Heart right ventricle (tissue), 16 donors: ENCODE measurements at regions not wholly inside any gene's neighbourhood (a gene's known extent, or its start where the extent isn't known, plus 50 kb on each side); places are given as distances from the start of the nearest gene placed in this dataset.

Experiments
- ATAC-seq, 8 donors: fragments of 200-7000 bp; cut with Tn5 transposase; one replicate each; pipeline ENCODE4 v1.9.1; 2020; ENCODE audit warnings: mild to moderate bottlenecking in 8 of 8, moderate library complexity in 8 of 8, moderate number of reproducible peaks in 1 of 8
- DNase-seq, 2 donors: peaks; one replicate each; pipeline ENCODE4 v3.0.0-alpha.2; 2020
- H3K27ac ChIP-seq, 10 donors: fragments of 200-600 bp; sonication (generic) in 2 of 10; one replicate each; pipeline versions ENCODE4 v1.5.0 to v1.8.0; 2020 to 2022; ENCODE audit warnings: mild to moderate bottlenecking in 3 of 10
- H3K27me3 ChIP-seq, 7 donors: fragments of 200-600 bp; one replicate each; pipeline ENCODE4 v1.8.0; 2021 to 2022; ENCODE audit warnings: mild to moderate bottlenecking in 2 of 7
- H3K36me3 ChIP-seq, 9 donors: fragments of 200-600 bp; sonication (generic) in 1 of 9; one replicate each; pipeline versions ENCODE4 v1.5.0 to v1.8.0; 2020 to 2022; ENCODE audit warnings: mild to moderate bottlenecking in 2 of 9
- H3K4me1 ChIP-seq, 9 donors: fragments of 200-600 bp; sonication (generic) in 1 of 9; one replicate each; pipeline versions ENCODE4 v1.5.0 to v1.8.0; 2020 to 2022; ENCODE audit warnings: mild to moderate bottlenecking in 4 of 9
- H3K4me3 ChIP-seq, 10 donors: fragments of 200-600 bp; sonication (generic) in 2 of 10; one replicate each; pipeline versions ENCODE4 v1.5.0 to v1.8.0; 2020 to 2022; ENCODE audit warnings: mild to moderate bottlenecking in 7 of 10, moderate library complexity in 2 of 10
- H3K9me3 ChIP-seq, 11 donors: fragments of 200-600 bp in 10 of 11; sonication (generic) in 2 of 11; one replicate each; pipeline versions ENCODE4 v1.5.0 to v1.8.0; 2013 to 2022; ENCODE audit warnings: mild to moderate bottlenecking in 2 of 11, control low read depth in 1 of 11, moderate library complexity in 1 of 11
- CTCF ChIP-seq, 9 donors: fragments of 200-600 bp; sonication (generic) in 2 of 9; IDR thresholded peaks; one replicate each; pipeline versions ENCODE4 v1.5.0 to v1.8.0; 2021 to 2022; ENCODE audit warnings: antibody characterized with exemption in 9 of 9, mild to moderate bottlenecking in 5 of 9, moderate library complexity in 1 of 9
- WGBS, 2 donors: extraction: QIAGEN DNeasy Blood & Tissue Kit; methylation state at CpG; one replicate each; pipeline ENCODE4 v1.1.7; 2013; ENCODE audit warnings: inconsistent platforms in 1 of 2; 5-methylcytosine and 5-hydroxymethylcytosine counted together
- intact Hi-C, 10 donors: fragments of 100-400 bp; cut with DNase I; formaldehyde crosslinking; loops; one replicate each; pipeline versions ENCODE4 v1.11.1 to v1.14.2; 2022
- donor health status: Arrhythmogenic right ventricular cardiomyopathy.
- donor health status: ischemic (EF 13 %, LVEDD 7.1; RV severe dilation, severe dysfunction).
- donor health status: healthy with polysubstance abuse.
- donor health status: DM: no; HTN: yes; CAD: no.
- donor health status: DM: no; HTN: no; CAD: no.
- donor health status: ischemic (EF 25% LVEDD 6.9; RV normal size, moderate dysfunction).
- donor health status: ischemic (EF 25% LVEDD 5.7; RV mildly dilated, moderate dysfunction).
- donor health status: healthy.
- donor health status: DM: yes; HTN: yes; CAD: no.
- donor health status: Ischemic cardiomyopathy.
- donor health status: ischemic (EF 35%, LVEDD 5.7; RV mildly dilated, moderate dysfunction).
- donor health status: nonischemic (EF 11% LVEDD 7.7; RV severe dilation, severe dysfunction).
- donor health status: DM: yes; HTN: yes; CAD: no.
- donor health status: PGD.
- donor health status: ischemic (EF 29% LVEDD 5.4; RV normal size, mild dysfunction).
- donor health status: nonischemic (EF 23%, LVEDD 6.1; RV moderate dilation, normal function).

- Histone ChIP-seq H3K27me3 (no peaks in the 10 kb centered on the region), H3K9me3 (peaks cover 0 to 8% (median 0%) of the 10 kb centered on the region in 11 donors), H3K4me1 (no peaks in the 10 kb centered on the region), H3K36me3 (no peaks in the 10 kb centered on the region), H3K4me3 (no peak overlapping the region), H3K27ac (no peak overlapping the region)
- TF ChIP-seq CTCF (IDR thresholded peaks at IDR 0.05) = no peak
- no peak for ATAC-seq
- intact Hi-C loops = no loop called here
- no peak for DNase-seq
- 60 to 70% methylated on average over 2 of the region's 2 CpGs for WGBS, 2 donors
These were observed 971.7 kb downstream of the FLRT2 start for GRCh38 chr14:86501611-86502010.

- H3K27me3 ChIP-seq = no peaks in the 10 kb centered on the region
- H3K36me3 ChIP-seq = no peaks in the 10 kb centered on the region
- no peak for TF ChIP-seq CTCF (IDR thresholded peaks at IDR 0.05)
- no peak for DNase-seq
- ATAC-seq = no peak
- no peak overlapping the region for H3K27ac ChIP-seq
- H3K4me3 ChIP-seq = no peak overlapping the region
- WGBS, 2 donors = 50 to 59% methylated on average over 3 of the region's 3 CpGs
- intact Hi-C loops = no loop called here
- peaks cover 0 to 8% (median 0%) of the 10 kb centered on the region in 11 donors for H3K9me3 ChIP-seq
- no peaks in the 10 kb centered on the region for H3K4me1 ChIP-seq
These were observed 961.8 kb downstream of the FLRT2 start for GRCh38 chr14:86491743-86492142.

DNA sequence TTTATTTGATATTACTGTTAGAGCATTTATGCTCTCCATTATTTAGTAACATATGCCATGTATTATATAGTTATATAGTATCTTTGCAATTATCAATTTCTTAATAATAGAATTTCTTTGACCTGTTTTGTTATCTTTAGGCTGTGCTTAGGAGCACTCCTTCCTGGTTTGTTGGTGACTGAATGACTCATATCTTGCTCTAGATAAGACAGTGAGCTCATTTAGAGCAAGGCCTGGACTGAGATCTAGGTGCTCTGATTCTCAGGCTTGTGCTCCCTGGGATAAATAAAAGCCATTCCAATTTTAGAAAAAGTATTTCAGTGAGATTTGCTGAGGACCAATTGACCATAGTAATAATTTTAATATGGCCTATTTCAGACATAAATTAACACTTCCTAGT lies 951.2 kb downstream of the FLRT2 start:
- H3K9me3 ChIP-seq = no peaks in the 10 kb centered on the region
- intact Hi-C loops = no loop called here

DNA sequence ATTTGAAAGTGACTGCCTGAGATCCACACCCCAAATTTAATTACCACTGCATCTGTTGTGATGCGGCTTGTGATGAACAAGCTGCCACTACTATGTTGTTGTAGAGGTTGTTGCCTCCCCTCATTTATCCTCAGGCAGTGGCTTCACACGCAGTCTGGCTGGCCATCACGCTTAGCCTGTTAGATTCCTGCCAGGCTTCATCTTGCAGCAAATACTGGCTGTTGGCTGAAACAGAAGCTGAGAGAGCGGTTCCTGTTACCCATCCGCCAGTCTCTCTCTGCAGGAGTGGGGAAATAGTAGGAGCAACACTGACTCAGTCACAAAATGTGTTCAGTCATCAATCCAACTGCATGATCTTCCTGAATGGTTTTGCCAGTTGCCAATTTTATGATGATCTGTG lies 934.4 kb downstream of the FLRT2 start:
- H3K36me3 ChIP-seq = no peaks in the 10 kb centered on the region
- H3K4me1 ChIP-seq = no peaks in the 10 kb centered on the region
- H3K27me3 ChIP-seq = no peaks in the 10 kb centered on the region
- H3K27ac ChIP-seq = no peak overlapping the region
- WGBS, 2 donors = 75 to 79% methylated on average over 5 of the region's 5 CpGs
- no peak for TF ChIP-seq CTCF (IDR thresholded peaks at IDR 0.05)
- intact Hi-C loops = no loop called here
- H3K9me3 ChIP-seq = no peaks in the 10 kb centered on the region
- no peak overlapping the region for H3K4me3 ChIP-seq
- DNase-seq (no peak), ATAC-seq (no peak)

More for the DNA sequence above, 951.2 kb downstream of the FLRT2 start:
- Histone ChIP-seq H3K36me3 (no peaks in the 10 kb centered on the region), H3K4me3 (no peak overlapping the region), H3K27ac (no peak overlapping the region), H3K4me1 (no peaks in the 10 kb centered on the region), H3K27me3 (no peaks in the 10 kb centered on the region)
- DNase-seq (no peak), ATAC-seq (peak in 1 of 8 donors; percentile 41)
- no peak for TF ChIP-seq CTCF (IDR thresholded peaks at IDR 0.05)
